NCI-H1092 treated with DMSO at 0.1 percent for 48 hours (cell line): ENCODE measurements at regions not wholly inside any gene's neighbourhood (a gene's known extent, or its start where the extent isn't known, plus 50 kb on each side); places are given as distances from the start of the nearest gene placed in this dataset.

ENCODE experiments used
- DNase-seq: peaks from one replicate; lab custom pipeline; 2025; lab: John Stamatoyannopoulos, UW

- DNase-seq = no peak
These were observed 456.7 kb downstream of the LMO4 start for GRCh38 chr1:87785386-87785785.

GRCh38 chr1:87786229-87786628 lies 457.5 kb downstream of the LMO4 start:
- DNase-seq = no peak

- no peak for DNase-seq
These were observed 458.3 kb downstream of the LMO4 start for GRCh38 chr1:87786861-87787545.

DNA sequence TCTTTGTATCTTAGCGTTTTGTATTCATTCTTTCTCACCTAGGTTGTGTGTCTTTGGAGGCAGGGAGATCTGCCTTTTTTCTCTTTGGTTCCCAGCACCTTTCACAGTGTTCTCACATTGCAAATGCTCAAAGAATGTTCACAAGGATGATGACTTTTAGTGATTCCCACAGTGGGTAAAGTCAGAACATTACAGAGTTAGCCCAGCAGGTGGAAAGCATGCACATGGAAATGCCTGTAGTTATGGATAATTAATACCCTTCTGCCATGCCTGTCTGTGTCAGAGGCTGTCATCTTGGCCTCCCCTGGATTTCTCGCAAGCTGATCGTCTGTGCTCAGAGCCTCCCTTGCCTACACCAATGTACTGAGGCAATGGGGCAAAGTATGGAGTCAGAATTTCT lies 458.9 kb downstream of the LMO4 start:
- no peak for DNase-seq

- no peak for DNase-seq
These were observed 462.1 kb downstream of the LMO4 start for GRCh38 chr1:87790756-87791155.

DNA sequence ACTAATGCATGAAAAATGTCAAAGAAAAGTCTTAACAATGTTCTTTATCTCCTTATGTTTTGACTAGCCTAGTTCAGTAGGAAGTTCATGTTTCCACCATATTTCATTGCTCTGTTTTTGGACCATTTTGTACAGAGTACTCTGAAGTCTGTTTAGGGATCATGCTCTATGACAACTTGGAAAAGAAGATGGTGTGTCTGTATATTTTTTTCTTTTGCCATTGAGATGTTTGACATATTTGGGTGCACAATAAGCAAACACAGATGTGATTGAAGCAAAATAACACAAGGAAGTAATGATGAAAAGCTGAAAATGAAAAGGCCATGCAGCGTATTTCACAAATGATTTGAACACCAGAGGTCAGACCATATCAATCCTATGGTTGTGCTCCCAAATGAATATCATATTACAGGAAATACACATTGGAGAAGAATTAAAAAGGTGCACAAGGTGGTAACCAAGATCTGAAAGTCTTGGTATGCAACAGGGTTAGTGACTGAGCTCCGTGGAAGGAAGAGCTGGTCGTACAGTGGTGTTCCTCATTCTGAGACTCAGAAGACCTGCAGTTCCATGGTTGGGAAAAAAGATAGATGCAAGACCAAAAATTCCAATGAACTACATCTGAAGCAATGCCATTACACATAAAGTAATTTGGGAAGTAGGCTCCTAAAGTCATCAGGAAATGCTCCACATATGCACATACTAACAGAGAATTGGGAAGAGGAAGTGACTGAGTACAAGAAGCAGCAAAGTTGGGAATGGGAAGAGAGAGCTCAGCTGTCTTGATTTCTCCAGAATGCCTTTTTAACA lies 463.5 kb downstream of the LMO4 start:
- DNase-seq = no peak

DNA sequence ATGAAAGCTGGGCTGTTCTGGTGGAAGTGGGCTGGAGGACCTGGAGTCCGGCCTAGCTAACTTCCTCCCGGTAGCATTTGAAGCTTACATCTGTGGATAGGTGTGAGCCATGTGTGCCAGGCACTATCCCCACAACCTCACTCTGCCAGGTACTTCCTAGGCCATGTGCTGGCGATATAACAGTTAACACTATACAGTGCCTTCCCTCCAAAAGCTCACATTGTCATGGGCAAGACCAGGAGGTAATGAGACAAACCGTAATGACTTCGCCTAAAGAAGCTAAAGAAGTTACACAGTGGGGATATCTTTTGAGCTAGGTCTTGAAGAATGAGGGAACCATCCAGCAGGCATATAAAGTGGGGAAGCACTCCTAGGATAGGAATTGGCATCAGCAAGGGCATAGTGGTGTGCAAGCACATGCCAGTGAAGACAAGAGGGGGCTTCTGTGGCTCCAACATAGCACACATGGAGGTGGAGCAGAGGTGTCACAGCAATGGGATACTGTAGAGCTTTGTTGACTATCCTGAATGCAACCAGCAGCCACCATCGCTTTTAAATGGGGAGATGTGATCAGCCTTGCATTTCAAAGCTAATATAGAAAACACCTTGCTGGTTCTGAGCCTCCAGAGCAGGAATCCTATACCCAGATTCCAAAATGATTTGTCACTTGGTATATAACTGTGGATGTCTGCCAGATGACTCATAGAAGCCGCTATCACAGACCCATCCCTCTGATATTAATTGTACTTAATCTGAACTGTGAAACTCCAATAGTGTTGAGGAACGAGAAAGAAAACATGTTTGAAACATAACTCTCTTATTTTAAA lies 466.3 kb downstream of the LMO4 start:
- DNase-seq = no peak

- DNase-seq = no peak
These were observed 467.1 kb downstream of the LMO4 start for GRCh38 chr1:87795615-87796337.

DNA sequence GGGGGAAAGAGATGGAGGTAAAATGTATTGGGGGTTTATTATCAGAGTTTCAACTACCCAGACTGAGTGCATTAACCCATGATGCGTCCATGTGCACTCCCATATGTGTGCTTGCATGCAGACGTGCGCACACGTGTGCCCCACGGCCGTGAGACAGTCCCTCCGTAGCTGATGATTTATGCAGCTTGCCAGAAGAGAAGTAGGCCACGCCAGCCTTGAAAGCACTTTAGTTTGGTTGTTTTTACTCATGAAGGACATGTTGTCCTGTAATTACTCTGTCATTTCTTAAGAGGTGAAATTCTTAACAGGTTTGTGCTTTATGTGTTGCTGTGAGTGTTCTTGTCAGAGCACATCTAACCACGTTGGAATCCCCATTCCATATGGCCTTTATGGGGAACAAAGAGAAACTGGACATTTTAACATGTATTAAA lies 467.8 kb downstream of the LMO4 start:
- DNase-seq = no peak

GRCh38 chr1:87799451-87799850 lies 470.8 kb downstream of the LMO4 start:
- no peak for DNase-seq

DNA sequence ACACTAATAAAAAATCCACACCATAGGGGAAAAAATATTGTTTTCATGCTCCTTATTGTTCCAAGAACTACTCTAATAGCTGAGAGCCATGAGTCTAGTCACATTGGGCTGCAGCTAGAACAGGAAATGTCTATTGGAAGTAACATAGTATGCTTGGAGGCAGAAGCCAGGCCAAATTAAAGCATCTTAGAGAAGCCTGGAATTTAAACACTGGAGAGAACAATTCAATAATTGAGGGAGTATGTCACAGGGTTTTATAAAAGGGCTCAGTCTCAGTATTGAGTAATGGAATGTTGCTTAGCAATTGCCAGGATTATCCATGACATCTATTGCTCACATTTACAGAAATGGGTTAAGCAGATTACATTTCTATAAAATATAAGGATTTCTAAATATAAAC lies 471.3 kb downstream of the LMO4 start:
- DNase-seq = no peak

DNA sequence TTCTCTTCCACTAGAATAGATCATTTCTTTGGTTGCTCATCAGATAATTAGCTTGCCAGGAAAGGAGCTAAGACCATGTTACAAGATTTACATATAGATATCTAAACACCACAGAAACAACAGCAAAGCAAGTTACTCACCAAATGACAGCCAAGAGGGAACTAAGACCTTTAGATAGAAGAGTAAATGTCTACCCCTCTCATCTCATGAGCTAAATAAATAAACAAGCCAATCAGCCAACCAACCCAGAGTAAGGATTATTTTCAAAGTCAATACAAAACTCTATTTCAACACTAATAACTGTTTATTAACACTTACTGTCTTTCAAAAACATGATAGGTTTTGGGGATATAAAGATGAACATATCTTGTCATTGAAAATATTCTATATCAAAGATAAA lies 474.7 kb downstream of the LMO4 start:
- DNase-seq = no peak

DNA sequence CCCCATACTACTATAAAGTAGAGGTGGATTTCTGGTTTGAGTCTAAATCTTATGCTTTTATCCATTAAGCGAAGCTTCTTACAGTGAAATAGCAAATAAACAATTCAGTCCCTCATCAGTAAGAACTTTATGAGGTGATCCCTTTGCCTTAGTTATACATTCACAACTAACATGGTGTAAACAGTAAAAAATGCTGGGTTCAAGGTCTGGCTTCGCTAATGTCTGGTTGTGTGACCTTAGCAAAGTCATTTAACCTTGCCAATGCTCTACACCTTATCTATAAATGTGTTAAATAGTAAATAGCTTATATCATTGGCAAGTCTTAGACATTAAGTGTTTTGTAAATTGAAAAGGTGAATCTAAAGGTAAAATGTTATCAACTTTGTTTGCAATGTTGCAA lies 475.4 kb downstream of the LMO4 start:
- no peak for DNase-seq

DNA sequence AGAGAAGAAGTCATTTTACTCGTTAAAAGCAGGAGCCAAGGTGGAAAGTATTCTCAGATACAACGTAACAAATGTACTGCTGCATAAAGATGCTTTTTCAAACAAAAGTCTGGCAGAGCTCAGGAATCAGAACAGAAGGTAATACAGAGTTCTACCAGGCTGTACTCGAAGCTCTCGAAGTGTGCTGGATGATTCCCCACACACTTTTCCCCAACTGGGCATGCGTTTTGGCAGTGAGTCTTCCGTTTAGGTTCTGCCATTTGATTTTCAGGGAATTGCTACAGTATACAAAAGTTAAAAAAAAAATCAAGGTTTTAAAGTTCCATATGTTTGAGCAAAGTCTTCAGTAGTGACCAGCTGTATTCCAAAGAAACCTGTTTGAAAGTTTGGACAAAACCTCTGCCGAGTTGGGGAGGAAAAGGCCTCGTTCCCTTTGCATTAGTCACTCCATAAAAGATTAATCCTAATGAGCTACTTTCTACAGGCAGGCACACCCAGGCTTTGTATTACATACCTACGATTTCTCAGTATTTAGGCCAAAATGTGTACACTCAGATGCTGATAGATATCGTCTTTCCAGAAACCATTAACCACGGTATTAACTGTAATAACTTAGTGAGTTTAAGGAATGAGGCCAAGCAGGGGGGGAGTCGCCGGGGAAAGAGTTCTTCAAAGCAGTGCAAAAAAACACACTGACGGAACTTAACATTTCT lies 477.1 kb downstream of the LMO4 start:
- no peak for DNase-seq

DNA sequence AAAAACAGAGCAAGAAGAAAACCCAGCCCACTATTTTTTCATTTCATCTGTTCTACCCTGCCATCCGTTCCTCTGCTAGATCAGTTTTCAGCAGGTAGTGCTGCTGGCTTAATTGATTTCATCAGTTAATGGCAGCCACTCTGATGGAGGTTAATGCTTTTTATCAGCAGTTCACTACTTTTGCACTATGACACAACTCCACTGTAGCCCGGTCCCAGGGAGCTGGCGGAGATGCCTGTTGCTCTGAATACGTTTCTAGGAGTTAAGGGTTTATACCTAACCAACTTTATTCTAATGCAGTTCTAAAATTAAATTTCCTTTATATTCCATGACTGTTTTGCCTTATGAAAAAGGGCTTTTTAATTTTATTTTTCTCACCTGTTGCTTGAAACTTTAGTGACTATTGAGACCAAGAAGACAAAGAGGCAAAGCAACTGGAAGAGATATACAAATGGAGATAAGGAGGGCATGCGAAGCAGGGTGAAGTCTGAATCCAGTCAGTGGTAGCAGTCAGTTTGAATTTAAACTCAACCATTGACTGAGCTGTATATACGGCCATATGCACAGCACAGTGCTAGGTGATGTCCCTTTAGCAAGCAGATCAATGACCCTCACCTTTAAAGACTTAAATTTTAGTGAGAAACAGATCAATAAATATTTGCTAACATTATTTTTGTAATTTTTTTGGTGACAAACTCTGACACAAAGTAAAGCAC lies 477.9 kb downstream of the LMO4 start:
- DNase-seq = no peak

DNA sequence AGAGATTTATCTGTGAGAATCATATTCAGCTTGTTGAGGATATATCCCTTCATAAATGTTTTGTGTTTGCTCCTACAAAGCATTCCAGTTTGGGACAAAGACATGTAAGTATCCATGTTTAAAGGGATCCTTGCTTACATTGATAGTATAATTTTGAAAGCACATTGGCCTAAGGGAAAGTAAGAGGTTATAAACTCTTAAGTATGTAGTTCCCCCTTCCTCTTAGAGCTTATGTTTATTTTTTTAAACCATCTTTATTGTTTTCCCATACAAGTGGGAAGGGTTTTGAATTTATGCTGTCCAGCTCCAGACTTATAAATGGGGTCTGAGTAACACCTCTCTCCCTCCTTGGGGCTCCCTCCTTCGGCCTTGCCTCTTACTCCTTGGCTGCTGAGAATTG lies 481.5 kb downstream of the LMO4 start:
- no peak for DNase-seq

DNA sequence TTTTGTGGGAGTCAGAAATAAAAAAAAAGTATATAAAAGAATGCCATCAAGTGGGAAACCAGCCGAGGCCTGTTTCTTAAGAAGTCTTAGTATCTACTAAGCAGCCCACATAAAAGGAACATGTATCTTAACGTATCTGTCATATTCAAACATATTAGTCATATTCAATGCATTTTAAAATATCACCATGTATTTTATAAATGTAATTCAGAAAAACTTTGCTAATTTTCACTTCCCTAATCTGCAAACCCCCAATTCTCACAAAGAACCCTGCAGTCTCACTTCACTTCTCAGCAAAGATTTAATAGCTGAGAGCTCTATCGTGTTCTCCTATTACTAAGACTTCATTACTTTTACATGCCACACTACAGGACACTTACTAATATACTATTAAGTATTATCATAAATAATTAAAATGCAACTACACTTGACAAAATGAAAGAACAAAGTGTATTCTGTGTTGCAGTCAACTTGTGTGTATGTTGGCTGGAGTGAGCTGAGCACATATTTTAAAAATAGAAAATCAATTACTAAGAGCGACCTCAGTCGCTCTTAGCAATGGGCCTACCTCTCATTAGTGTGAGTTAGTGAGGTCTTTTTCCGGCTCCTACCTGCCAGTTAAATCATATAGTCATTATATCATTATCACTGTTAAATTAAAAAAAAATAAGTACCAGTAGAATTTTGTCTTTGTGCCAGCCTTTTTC lies 484.3 kb downstream of the LMO4 start:
- DNase-seq = no peak

DNA sequence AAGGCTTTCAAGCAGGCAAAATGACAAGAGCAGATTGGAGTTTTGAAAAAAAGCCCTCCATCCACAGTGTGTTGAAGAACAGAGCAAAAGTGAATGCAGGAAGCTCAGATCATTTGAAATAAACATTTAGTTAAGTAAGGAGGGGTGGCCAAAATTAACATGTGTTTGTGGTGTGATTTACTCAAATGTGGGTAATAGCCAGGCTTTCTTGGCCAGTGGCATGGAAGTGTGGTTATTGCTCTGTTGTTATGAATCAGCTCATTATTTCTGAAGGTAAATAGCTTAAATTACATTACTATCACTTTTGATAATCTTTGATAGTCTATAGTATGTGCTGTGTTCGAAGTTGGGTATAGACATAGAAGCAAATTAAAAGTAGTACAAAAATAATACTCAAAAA lies 485.9 kb downstream of the LMO4 start:
- no peak for DNase-seq

DNA sequence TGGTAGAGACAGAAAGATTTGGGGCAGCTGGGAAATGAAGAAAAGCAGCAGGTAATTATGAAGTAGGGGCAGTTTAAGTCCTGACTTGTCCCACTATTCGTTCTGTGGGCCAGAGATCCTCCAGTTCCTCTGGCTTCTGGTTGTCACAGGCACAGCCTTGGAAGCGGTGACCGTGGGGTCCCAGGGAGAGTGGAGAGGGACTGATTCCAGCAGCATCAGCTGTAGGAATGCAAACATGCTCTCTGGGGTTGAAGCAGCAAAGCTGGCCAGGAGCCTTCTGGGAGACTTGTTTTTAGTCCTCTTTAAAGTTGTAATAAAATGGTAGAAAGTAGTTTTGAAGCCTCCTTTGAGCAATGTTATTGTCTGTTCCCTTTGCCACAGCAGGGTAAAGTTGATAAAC lies 488.0 kb downstream of the LMO4 start:
- no peak for DNase-seq

DNA sequence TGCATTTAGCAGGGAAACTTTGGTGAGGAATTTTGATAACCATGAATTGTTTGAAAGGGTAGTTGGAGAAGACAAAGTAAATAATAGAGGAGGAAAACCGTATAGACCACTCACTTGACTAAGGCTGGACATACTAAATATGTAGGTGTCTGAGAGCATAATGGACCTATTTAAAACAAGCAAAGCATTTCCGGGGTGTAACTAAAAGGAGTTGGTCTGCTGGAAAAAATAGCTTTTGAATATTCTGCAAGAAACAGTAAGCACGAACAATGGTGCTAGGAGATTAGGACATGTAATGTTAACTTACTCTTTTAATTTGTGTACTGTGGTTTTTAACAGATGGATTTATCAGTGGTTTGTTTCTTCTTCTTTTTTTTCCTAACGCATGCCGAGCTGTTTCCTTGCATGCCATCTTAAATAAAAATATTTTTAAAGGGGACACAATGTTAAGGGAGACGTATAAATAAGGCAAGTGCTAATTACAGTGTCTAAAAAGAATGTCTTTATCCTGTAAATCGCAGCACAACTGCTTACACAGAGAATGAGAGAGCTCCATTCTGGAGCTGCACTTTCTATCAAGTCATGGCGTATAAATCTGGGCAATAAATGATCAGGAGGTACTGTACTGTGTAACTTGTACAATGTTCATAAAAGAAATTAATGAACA lies 492.1 kb downstream of the LMO4 start:
- no peak for DNase-seq
